Left cardiac atrium (tissue), 4 donors: ENCODE measurements at regions not wholly inside any gene's neighbourhood (a gene's known extent, or its start where the extent isn't known, plus 50 kb on each side); places are given as distances from the start of the nearest gene placed in this dataset.
"Not testable (repeated sequence)": the region's sequence is repeated elsewhere in the genome, so short reads cannot be mapped to it uniquely, and the experiment has no call there.

Source experiments
- ATAC-seq, 2 donors: fragments of 200-7000 bp; cut with Tn5 transposase; one replicate each; pipeline ENCODE4 v1.9.1; 2020; ENCODE audit warnings: mild to moderate bottlenecking in 2 of 2, moderate library complexity in 2 of 2
- DNase-seq: peaks from one replicate; pipeline ENCODE4 v3.0.0-alpha.2; 2020
- intact Hi-C, 2 donors: fragments of 100-400 bp; cut with DNase I; formaldehyde crosslinking; loops; one replicate each; pipeline versions ENCODE4 v1.14.1 to v1.15.1; 2022 to 2023
- donor health status: DM: no; HTN: yes; CAD: no.
- donor health status: DM: no; HTN: yes; CAD: no; lungs with severe emphysema.
- donor health status: DM: yes; HTN: yes; CAD: no.
- donor health status: Dilated cardiomyopathy.

- ATAC-seq, intact Hi-C loops, DNase-seq: not testable (repeated sequence)
These were observed 166.6 kb downstream of the GOLGA6L4 start for GRCh38 chr15:84401891-84402840.

- ATAC-seq (no peak), DNase-seq (no peak)
- intact Hi-C loops: no loop called here
These were observed 167.5 kb downstream of the GOLGA6L4 start for GRCh38 chr15:84402856-84403608.

GRCh38 chr15:84409357-84409756, 173.8 kb downstream of the GOLGA6L4 start:
- ATAC-seq, DNase-seq, intact Hi-C loops: not testable (repeated sequence)

- intact Hi-C loops, ATAC-seq, DNase-seq: not testable (repeated sequence)
These were observed 179.2 kb upstream of the ZSCAN2 start for GRCh38 chr15:84421513-84422181.

GRCh38 chr15:84425327-84425726, 175.5 kb upstream of the ZSCAN2 start:
- DNase-seq, ATAC-seq, intact Hi-C loops: not testable (repeated sequence)

GRCh38 chr15:84473305-84473877, 127.4 kb upstream of the ZSCAN2 start:
- ATAC-seq, intact Hi-C loops, DNase-seq: not testable (repeated sequence)

- peak; percentile 32 to 62 for ATAC-seq
- DNase-seq, intact Hi-C loops: not testable (repeated sequence)
These were observed 124.3 kb upstream of the ZSCAN2 start for GRCh38 chr15:84476364-84477033.

- DNase-seq, intact Hi-C loops: not testable (repeated sequence)
- peak; percentile 92 to 95 for ATAC-seq
These were observed 123.3 kb upstream of the ZSCAN2 start for GRCh38 chr15:84477550-84477949.

GRCh38 chr15:84480174-84480681, 120.6 kb upstream of the ZSCAN2 start:
- ATAC-seq, DNase-seq, intact Hi-C loops: not testable (repeated sequence)

- DNase-seq: peak; percentile 15
- ATAC-seq, intact Hi-C loops: not testable (repeated sequence)
These were observed 117.0 kb upstream of the ZSCAN2 start for GRCh38 chr15:84483859-84484258.

GRCh38 chr15:84500165-84500889, 100.5 kb upstream of the ZSCAN2 start:
- intact Hi-C loops, ATAC-seq: not testable (repeated sequence)
- DNase-seq: peak; percentile 57

- intact Hi-C loops, ATAC-seq, DNase-seq: not testable (repeated sequence)
These were observed 97.7 kb upstream of the ZSCAN2 start for GRCh38 chr15:84503101-84503500.

GRCh38 chr15:84505552-84505951, 95.3 kb upstream of the ZSCAN2 start:
- intact Hi-C loops, ATAC-seq, DNase-seq: not testable (repeated sequence)

- ATAC-seq, intact Hi-C loops, DNase-seq: not testable (repeated sequence)
These were observed 88.5 kb upstream of the ZSCAN2 start for GRCh38 chr15:84512324-84512723.

GRCh38 chr15:84516773-84517172, 84.0 kb upstream of the ZSCAN2 start:
- intact Hi-C loops, DNase-seq, ATAC-seq: not testable (repeated sequence)

GRCh38 chr15:84525491-84526344, 75.1 kb upstream of the ZSCAN2 start:
- ATAC-seq, DNase-seq, intact Hi-C loops: not testable (repeated sequence)
